DND-41 (cell line): ENCODE measurements at regions not wholly inside any gene's neighbourhood (a gene's known extent, or its start where the extent isn't known, plus 50 kb on each side); places are given as distances from the start of the nearest gene placed in this dataset.

Experiments
- ATAC-seq: fragments of 200-7000 bp; cut with Tn5 transposase; 3 replicates; pipeline ENCODE4 v1.9.1; 2021; ENCODE audit warnings: low read depth; ENCODE audit not compliant: insufficient read depth
- DNase-seq: peaks from one replicate; pipeline ENCODE4 v3.0.0-alpha.2; 2020
- H2AFZ ChIP-seq: 2 replicates; pipeline ENCODE4 v1.6.0; 2012; ENCODE audit warnings: low read depth, low read length
- H3K27ac ChIP-seq: 2 replicates; pipeline ENCODE4 v1.5.1; 2012; ENCODE audit warnings: low read length, inconsistent platforms
- H3K27me3 ChIP-seq: fragments of 200-600 bp; sonication (generic); 2 replicates; pipeline ENCODE4 v1.6.0; 2012; ENCODE audit warnings: low read length, mild to moderate bottlenecking, inconsistent platforms; ENCODE audit not compliant: insufficient read depth, poor library complexity
- H3K36me3 ChIP-seq: 2 replicates; pipeline ENCODE4 v1.5.1; 2012; ENCODE audit warnings: low read length, inconsistent platforms; ENCODE audit not compliant: insufficient read depth
- H3K4me1 ChIP-seq: 2 replicates; pipeline ENCODE4 v1.5.1; 2012; ENCODE audit warnings: mild to moderate bottlenecking, low read length; ENCODE audit not compliant: insufficient read depth
- H3K4me2 ChIP-seq: 2 replicates; pipeline ENCODE4 v1.6.0; 2012; ENCODE audit warnings: mild to moderate bottlenecking, moderate library complexity, low read length, inconsistent platforms; ENCODE audit not compliant: insufficient read depth
- H3K4me3 ChIP-seq, 2 experiments: fragments of 200-600 bp in 1 of 2; shearing (Covaris generic) in 1 of 2; 2 replicates each; pipeline ENCODE4 v1.5.1; 2012 to 2016; ENCODE audit warnings: inconsistent platforms in 2 of 2, low read length in 2 of 2, mild to moderate bottlenecking in 2 of 2, low read depth in 1 of 2, moderate library complexity in 1 of 2
- H3K79me2 ChIP-seq: 2 replicates; pipeline ENCODE4 v1.6.0; 2012; ENCODE audit warnings: low read length, inconsistent platforms; ENCODE audit not compliant: insufficient read depth
- H3K9ac ChIP-seq: 2 replicates; pipeline ENCODE4 v1.6.0; 2012; ENCODE audit warnings: low read depth, mild to moderate bottlenecking, inconsistent platforms, low read length, moderate library complexity
- H3K9me3 ChIP-seq: 2 replicates; pipeline ENCODE4 v1.5.1; 2012; ENCODE audit warnings: low read length, moderate library complexity, mild to moderate bottlenecking, inconsistent platforms; ENCODE audit not compliant: insufficient read depth, severe bottlenecking
- H4K20me1 ChIP-seq: 2 replicates; pipeline ENCODE4 v1.6.0; 2012; ENCODE audit warnings: low read length; ENCODE audit not compliant: insufficient read depth
- CTCF ChIP-seq: IDR thresholded peaks from 2 replicates; pipeline ENCODE4 v1.5.1; 2012; ENCODE audit warnings: borderline replicate concordance, low read length, moderate library complexity, mild to moderate bottlenecking; ENCODE audit not compliant: poor library complexity, severe bottlenecking; ENCODE audit errors: extremely low read depth
- EZH2 ChIP-seq: IDR thresholded peaks from 3 replicates; pipeline ENCODE4 v1.6.1; 2012; ENCODE audit warnings: borderline replicate concordance, low read depth, mild to moderate bottlenecking, moderate library complexity, low read length, inconsistent platforms; ENCODE audit not compliant: severe bottlenecking

GRCh38 chr7:38034062-38034908, 113.8 kb downstream of the EPDR1 start:
- H3K9me3 ChIP-seq, result no peaks in the 10 kb centered on the region
- H3K9ac ChIP-seq, result no peak overlapping the region
- H3K79me2 ChIP-seq, result no peaks in the 10 kb centered on the region
- H4K20me1 ChIP-seq, result no peaks in the 10 kb centered on the region
- TF ChIP-seq EZH2 (no peak), CTCF (no peak)
- H3K27ac ChIP-seq, result no peak overlapping the region
- no peak overlapping the region for H3K4me3 ChIP-seq
- no peaks in the 10 kb centered on the region for H3K4me1 ChIP-seq
- peaks cover 2% of the 10 kb centered on the region for H3K27me3 ChIP-seq
- no peak overlapping the region for H3K4me2 ChIP-seq
- DNase-seq (no peak), ATAC-seq (no peak)
- H2AFZ ChIP-seq, result no peak overlapping the region
- no peaks in the 10 kb centered on the region for H3K36me3 ChIP-seq

GRCh38 chr7:38040831-38041230, 120.4 kb downstream of the EPDR1 start:
- Histone ChIP-seq H4K20me1 (no peaks in the 10 kb centered on the region), H2AFZ (no peak overlapping the region), H3K27me3 (peaks cover 6% of the 10 kb centered on the region), H3K9ac (no peak overlapping the region), H3K79me2 (no peaks in the 10 kb centered on the region), H3K27ac (no peak overlapping the region), H3K4me3 (no peak overlapping the region), H3K4me1 (no peaks in the 10 kb centered on the region), H3K4me2 (no peak overlapping the region), H3K9me3 (no peaks in the 10 kb centered on the region), H3K36me3 (no peaks in the 10 kb centered on the region)
- ATAC-seq, result no peak
- no peak for DNase-seq
- TF ChIP-seq CTCF (no peak), EZH2 (no peak)

GRCh38 chr7:38049679-38050078, 128.4 kb upstream of the STARD3NL start:
- no peak overlapping the region for H2AFZ ChIP-seq
- peaks cover 2% of the 10 kb centered on the region for H3K9me3 ChIP-seq
- no peaks in the 10 kb centered on the region for H3K79me2 ChIP-seq
- TF ChIP-seq CTCF (no peak), EZH2 (no peak)
- no peaks in the 10 kb centered on the region for H3K36me3 ChIP-seq
- H3K27ac ChIP-seq, result no peak overlapping the region
- H3K4me3 ChIP-seq, result no peak overlapping the region
- no peaks in the 10 kb centered on the region for H3K4me1 ChIP-seq
- no peak overlapping the region for H3K9ac ChIP-seq
- no peak for ATAC-seq
- no peak overlapping the region for H3K4me2 ChIP-seq
- H4K20me1 ChIP-seq, result no peaks in the 10 kb centered on the region
- no peak for DNase-seq
- no peaks in the 10 kb centered on the region for H3K27me3 ChIP-seq
